ENCODE measurements at regions not wholly inside any gene's neighbourhood (a gene's known extent, or its start where the extent isn't known, plus 50 kb on each side); places are given as distances from the start of the nearest gene placed in this dataset.
"Not testable (repeated sequence)": the region's sequence is repeated elsewhere in the genome, so short reads cannot be mapped to it uniquely, and the experiment has no call there.

- no peak for DNase-seq
These were observed 195.4 kb upstream of the MSX2 start for GRCh38 chr5:174528821-174529544.

GRCh38 chr5:174529925-174530681, 194.3 kb upstream of the MSX2 start:
- DNase-seq = no peak

- DNase-seq = peak; percentile 46
These were observed 192.6 kb upstream of the MSX2 start for GRCh38 chr5:174531782-174532191.

- DNase-seq = peak; percentile 92
These were observed 191.6 kb upstream of the MSX2 start for GRCh38 chr5:174532455-174533453.

- peak; percentile 41 for DNase-seq
These were observed 190.6 kb upstream of the MSX2 start for GRCh38 chr5:174533751-174534241.

- no peak for DNase-seq
These were observed 188.7 kb upstream of the MSX2 start for GRCh38 chr5:174535669-174536068.

- not testable (repeated sequence) for DNase-seq
These were observed 184.6 kb upstream of the MSX2 start for GRCh38 chr5:174539823-174540222.

- DNase-seq = no peak
These were observed 182.3 kb upstream of the MSX2 start for GRCh38 chr5:174542037-174542436.

- DNase-seq = no peak
These were observed 181.9 kb upstream of the MSX2 start for GRCh38 chr5:174542471-174542870.

- no peak for DNase-seq
These were observed 178.5 kb upstream of the MSX2 start for GRCh38 chr5:174545926-174546325.

- no peak for DNase-seq
These were observed 176.6 kb upstream of the MSX2 start for GRCh38 chr5:174547814-174548213.

- no peak for DNase-seq
These were observed 175.1 kb upstream of the MSX2 start for GRCh38 chr5:174549254-174549653.

- no peak for DNase-seq
These were observed 174.4 kb upstream of the MSX2 start for GRCh38 chr5:174550026-174550425.

- no peak for DNase-seq
These were observed 172.0 kb upstream of the MSX2 start for GRCh38 chr5:174552428-174552827.

- DNase-seq = no peak
These were observed 170.8 kb upstream of the MSX2 start for GRCh38 chr5:174553556-174553955.

GRCh38 chr5:174555726-174556125, 168.7 kb upstream of the MSX2 start:
- no peak for DNase-seq

- DNase-seq = no peak
These were observed 167.6 kb upstream of the MSX2 start for GRCh38 chr5:174556756-174557155.

- no peak for DNase-seq
These were observed 166.2 kb upstream of the MSX2 start for GRCh38 chr5:174558190-174558589.

- DNase-seq = no peak
These were observed 165.2 kb upstream of the MSX2 start for GRCh38 chr5:174559141-174559540.

GRCh38 chr5:174559566-174560090, 164.8 kb upstream of the MSX2 start:
- no peak for DNase-seq

GRCh38 chr5:174560861-174561260, 163.5 kb upstream of the MSX2 start:
- no peak for DNase-seq

GRCh38 chr5:174563040-174563439, 161.3 kb upstream of the MSX2 start:
- not testable (repeated sequence) for DNase-seq

GRCh38 chr5:174563899-174564298, 160.5 kb upstream of the MSX2 start:
- DNase-seq = no peak
